DOHH2 (cell line): ENCODE measurements at regions not wholly inside any gene's neighbourhood (a gene's known extent, or its start where the extent isn't known, plus 50 kb on each side); places are given as distances from the start of the nearest gene placed in this dataset.

ENCODE experiments used
- H3F3A ChIP-seq: fragments of 200-600 bp; sonication (generic), shearing (Covaris generic); 2 replicates; pipeline ENCODE4 v1.6.0; 2016; ENCODE audit warnings: antibody characterized with exemption, mild to moderate bottlenecking; ENCODE audit not compliant: control insufficient read depth, insufficient read depth
- H3K27ac ChIP-seq: fragments of 200-600 bp; sonication (generic); 2 replicates; pipeline ENCODE4 v1.5.1; 2014; ENCODE audit warnings: low read depth, mild to moderate bottlenecking, low read length, moderate library complexity
- H3K27me3 ChIP-seq: fragments of 200-600 bp; sonication (generic); 2 replicates; pipeline ENCODE4 v1.6.1; 2014; ENCODE audit warnings: mild to moderate bottlenecking, low read length, mixed read lengths; ENCODE audit not compliant: control insufficient read depth
- H3K36me3 ChIP-seq: fragments of 200-600 bp; sonication (generic); 2 replicates; pipeline ENCODE4 v1.6.1; 2014; ENCODE audit warnings: mild to moderate bottlenecking, low read length, moderate library complexity, mixed read lengths; ENCODE audit not compliant: control insufficient read depth
- H3K4me1 ChIP-seq: fragments of 200-600 bp; sonication (generic); 2 replicates; pipeline ENCODE4 v1.6.1; 2014; ENCODE audit warnings: mild to moderate bottlenecking, low read length, mixed read lengths; ENCODE audit not compliant: control insufficient read depth
- H3K4me2 ChIP-seq: fragments of 200-600 bp; sonication (generic); 2 replicates; pipeline ENCODE4 v1.6.0; 2014; ENCODE audit warnings: mild to moderate bottlenecking, low read length, moderate library complexity
- H3K4me3 ChIP-seq: fragments of 200-600 bp; sonication (generic); 2 replicates; pipeline ENCODE4 v1.5.1; 2014; ENCODE audit warnings: mild to moderate bottlenecking, low read length, mixed read lengths
- H3K79me2 ChIP-seq: fragments of 200-600 bp; sonication (generic); 2 replicates; pipeline ENCODE4 v1.6.1; 2014; ENCODE audit warnings: mild to moderate bottlenecking, low read length, mixed read lengths; ENCODE audit not compliant: control insufficient read depth
- H3K9me2 ChIP-seq: fragments of 200-600 bp; sonication (generic); replicated peaks from 2 replicates; pipeline ENCODE4 v1.6.1; 2014; ENCODE audit warnings: mild to moderate bottlenecking, low read length, mixed read lengths; ENCODE audit not compliant: control insufficient read depth
- H3K9me3 ChIP-seq: fragments of 200-600 bp; sonication (generic); 2 replicates; pipeline ENCODE4 v1.6.1; 2014; ENCODE audit warnings: antibody characterized with exemption, low read length, mixed read lengths; ENCODE audit not compliant: control insufficient read depth, insufficient read depth
- H4K20me1 ChIP-seq: fragments of 200-600 bp; sonication (generic); 2 replicates; pipeline ENCODE4 v1.6.0; 2014; ENCODE audit warnings: low read depth, mild to moderate bottlenecking, antibody characterized with exemption, low read length, moderate library complexity; ENCODE audit not compliant: control insufficient read depth, insufficient read depth
- CTCF ChIP-seq: fragments of 200-600 bp; sonication (generic); IDR thresholded peaks from one replicate; pipeline ENCODE4 v1.5.1; 2014; ENCODE audit warnings: antibody characterized with exemption, mild to moderate bottlenecking, low read depth, low read length; ENCODE audit not compliant: poor library complexity, severe bottlenecking
- EZH2phosphoT487 ChIP-seq: fragments of 200-600 bp; sonication (generic); IDR thresholded peaks from 2 replicates; pipeline ENCODE4 v1.6.1; 2017; ENCODE audit warnings: borderline replicate concordance, mild to moderate bottlenecking, antibody characterized with exemption, low read length, moderate library complexity, mixed read lengths

GRCh38 chr18:45250479-45250878 lies 364.8 kb upstream of the SLC14A2 start:
- Histone ChIP-seq H3K79me2 (no peaks in the 10 kb centered on the region), H3K4me1 (no peaks in the 10 kb centered on the region), H4K20me1 (no peaks in the 10 kb centered on the region), H3K9me2 (no peaks in the 10 kb centered on the region), H3F3A (no peaks in the 10 kb centered on the region), H3K9me3 (no peaks in the 10 kb centered on the region), H3K27ac (no peak overlapping the region), H3K4me2 (no peak overlapping the region), H3K36me3 (no peaks in the 10 kb centered on the region), H3K27me3 (no peaks in the 10 kb centered on the region), H3K4me3 (no peak overlapping the region)
- TF ChIP-seq CTCF = no peak
- TF ChIP-seq EZH2phosphoT487 = no peak

DNA sequence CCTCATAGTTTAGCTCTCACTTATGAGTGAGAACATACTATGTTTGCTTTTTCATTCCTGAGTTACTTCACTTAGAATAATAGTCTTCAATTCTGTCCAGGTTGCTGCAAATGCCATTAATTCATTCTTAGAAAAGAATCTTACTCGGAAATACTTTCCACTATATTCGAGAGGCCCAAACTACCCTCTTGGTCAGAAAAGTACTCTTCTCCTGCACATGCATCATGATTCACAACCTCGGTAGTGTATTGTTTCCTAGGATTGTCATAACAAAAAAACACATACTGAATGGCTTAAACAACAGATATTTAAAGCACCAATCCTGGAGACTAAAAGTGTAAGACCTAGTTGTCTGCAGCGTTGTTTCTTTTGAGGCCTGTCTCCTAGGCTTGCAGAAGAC lies 364.0 kb upstream of the SLC14A2 start:
- Histone ChIP-seq H3K9me3 (no peaks in the 10 kb centered on the region), H3K4me2 (no peak overlapping the region), H3K9me2 (no peaks in the 10 kb centered on the region), H3K36me3 (no peaks in the 10 kb centered on the region), H3K79me2 (no peaks in the 10 kb centered on the region), H4K20me1 (no peaks in the 10 kb centered on the region), H3K27ac (no peak overlapping the region), H3F3A (no peaks in the 10 kb centered on the region), H3K4me3 (no peak overlapping the region), H3K4me1 (no peaks in the 10 kb centered on the region), H3K27me3 (no peaks in the 10 kb centered on the region)
- TF ChIP-seq EZH2phosphoT487 (no peak), CTCF (no peak)

DNA sequence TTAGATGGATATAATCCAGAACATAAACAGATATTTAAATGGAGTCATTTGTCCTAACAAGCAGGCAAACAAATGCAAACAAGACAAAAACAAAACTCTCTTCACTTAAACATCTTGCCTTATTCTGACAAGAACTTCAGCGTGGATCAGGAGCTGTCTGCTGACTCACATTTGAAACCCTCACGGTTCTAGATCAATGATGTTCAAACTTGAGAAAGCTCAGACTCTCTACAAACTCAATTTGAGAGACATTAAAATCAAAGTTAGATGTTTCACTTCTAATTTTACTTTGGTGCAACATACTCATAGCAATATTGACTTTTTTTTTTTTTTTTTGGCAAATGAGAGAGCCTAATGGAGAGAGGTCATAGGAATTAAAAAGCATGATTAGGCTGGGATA lies 362.8 kb upstream of the SLC14A2 start:
- H3K4me3 ChIP-seq = no peak overlapping the region
- no peaks in the 10 kb centered on the region for H3F3A ChIP-seq
- H3K4me1 ChIP-seq = no peaks in the 10 kb centered on the region
- no peaks in the 10 kb centered on the region for H3K36me3 ChIP-seq
- H3K79me2 ChIP-seq = no peaks in the 10 kb centered on the region
- H3K9me3 ChIP-seq = no peaks in the 10 kb centered on the region
- H3K27me3 ChIP-seq = no peaks in the 10 kb centered on the region
- TF ChIP-seq CTCF (no peak), EZH2phosphoT487 (no peak)
- H3K9me2 ChIP-seq = no peaks in the 10 kb centered on the region
- no peak overlapping the region for H3K27ac ChIP-seq
- no peak overlapping the region for H3K4me2 ChIP-seq
- H4K20me1 ChIP-seq = no peaks in the 10 kb centered on the region

DNA sequence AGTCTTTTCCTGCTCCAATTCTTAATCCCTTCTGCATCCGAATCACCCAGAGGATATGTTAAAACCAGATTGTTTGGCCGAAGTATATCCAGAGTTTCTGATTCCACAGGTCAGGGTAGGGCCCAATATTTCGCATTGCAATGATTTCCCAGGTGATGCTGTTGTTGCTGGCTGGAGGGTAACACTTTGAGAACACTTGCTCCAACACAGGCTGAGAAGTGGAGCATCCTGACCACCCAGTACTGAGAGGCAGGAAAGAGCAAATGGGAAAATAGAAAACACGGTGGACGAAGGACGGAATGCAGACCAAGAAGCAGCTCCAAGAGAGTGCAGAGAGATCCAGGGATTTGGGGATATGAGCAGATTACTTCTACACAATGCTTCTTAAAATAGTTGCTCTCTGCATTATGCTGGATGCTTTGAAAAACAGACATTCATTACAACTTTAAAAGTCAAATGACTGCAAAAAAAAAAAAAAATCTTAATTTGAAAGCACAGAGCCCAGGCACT lies 362.2 kb upstream of the SLC14A2 start:
- TF ChIP-seq CTCF = no peak
- TF ChIP-seq EZH2phosphoT487 = no peak
- Histone ChIP-seq H3K27ac (no peak overlapping the region), H3K27me3 (no peaks in the 10 kb centered on the region), H4K20me1 (no peaks in the 10 kb centered on the region), H3F3A (no peaks in the 10 kb centered on the region), H3K4me1 (no peaks in the 10 kb centered on the region), H3K36me3 (no peaks in the 10 kb centered on the region), H3K9me2 (no peaks in the 10 kb centered on the region), H3K4me2 (no peak overlapping the region), H3K4me3 (no peak overlapping the region), H3K79me2 (no peaks in the 10 kb centered on the region), H3K9me3 (no peaks in the 10 kb centered on the region)
